ENCODE measurements at regions not wholly inside any gene's neighbourhood (a gene's known extent, or its start where the extent isn't known, plus 50 kb on each side); places are given as distances from the start of the nearest gene placed in this dataset.

DNA sequence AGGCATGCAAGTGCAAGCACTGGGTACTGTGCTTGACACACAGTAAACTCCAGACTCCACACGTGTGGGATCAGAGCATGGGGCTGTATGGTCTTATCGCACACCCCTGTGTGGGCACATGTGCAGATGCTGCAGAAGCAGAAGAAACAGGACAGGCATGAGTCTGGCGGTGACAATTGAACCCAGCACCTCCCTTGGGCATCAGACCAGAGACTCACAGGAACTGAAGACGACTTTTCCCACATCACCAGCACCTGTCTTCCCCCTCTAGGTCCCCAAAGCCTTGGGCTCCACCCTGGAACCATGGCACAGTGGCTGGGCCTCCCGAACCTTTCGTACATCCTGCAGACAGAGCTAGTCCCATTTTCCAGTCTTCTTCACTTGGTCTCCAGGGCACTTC is 126.4 kb upstream of the CDH5 start:
- TF ChIP-seq RAD21 (IDR thresholded peaks at IDR 0.05; ENCODE audit: low read depth): no peak
- no peak for TF ChIP-seq FOXM1 (IDR thresholded peaks at IDR 0.05; ENCODE audit: borderline replicate concordance, low read depth)
- TF ChIP-seq, protein P1, sequence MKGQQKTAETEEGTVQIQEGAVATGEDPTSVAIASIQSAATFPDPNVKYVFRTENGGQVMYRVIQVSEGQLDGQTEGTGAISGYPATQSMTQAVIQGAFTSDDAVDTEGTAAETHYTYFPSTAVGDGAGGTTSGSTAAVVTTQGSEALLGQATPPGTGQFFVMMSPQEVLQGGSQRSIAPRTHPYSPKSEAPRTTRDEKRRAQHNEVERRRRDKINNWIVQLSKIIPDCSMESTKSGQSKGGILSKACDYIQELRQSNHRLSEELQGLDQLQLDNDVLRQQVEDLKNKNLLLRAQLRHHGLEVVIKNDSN (IDR thresholded peaks at IDR 0.05): no peak

All from Ishikawa (cell line).